ENCODE measurements at regions not wholly inside any gene's neighbourhood (a gene's known extent, or its start where the extent isn't known, plus 50 kb on each side); places are given as distances from the start of the nearest gene placed in this dataset.

GRCh38 chr5:110134963-110135935, 445.5 kb downstream of the MAN2A1 start:
- TF ChIP-seq CTCF (conservative IDR thresholded peaks at IDR 0.05; ENCODE audit: low read depth in 2 of 2) (no peak), NANOG (IDR thresholded peaks at IDR 0.05; ENCODE audit: borderline replicate concordance) (no peak), EZH2 (IDR thresholded peaks at IDR 0.05; ENCODE audit: low read depth, unreplicated experiment) (no peak), ETS1 (IDR thresholded peaks at IDR 0.05) (no peak), CREB1 (CRISPR knock-in tag; IDR thresholded peaks at IDR 0.05; ENCODE audit: low read depth) (no peak), POLR2AphosphoS5 (IDR thresholded peaks at IDR 0.05; ENCODE audit: low read depth) (no peak), JUNB (IDR thresholded peaks at IDR 0.05; ENCODE audit: unreplicated experiment) (no peak), REST (IDR thresholded peaks at IDR 0.05; ENCODE audit: unreplicated experiment) (no peak), EZH2phosphoT487 (IDR thresholded peaks at IDR 0.05; ENCODE audit: unreplicated experiment) (no peak), ZNF331 (CRISPR knock-in tag; IDR thresholded peaks at IDR 0.05; ENCODE audit: low read depth) (no peak)

Data from GM23338 (cell line).